Hippocampal formation (tissue), 2 donors: ENCODE measurements at regions not wholly inside any gene's neighbourhood (a gene's known extent, or its start where the extent isn't known, plus 50 kb on each side); places are given as distances from the start of the nearest gene placed in this dataset.
A peak's percentile ranks its signal among the peaks of the same experiment; 100 is the strongest.
"Not testable (repeated sequence)": the region's sequence is repeated elsewhere in the genome, so short reads cannot be mapped to it uniquely, and the experiment has no call there.

Source experiments
- DNase-seq, 2 donors: peaks; one replicate each; lab custom pipeline; 2025; lab: John Stamatoyannopoulos, UW

DNA sequence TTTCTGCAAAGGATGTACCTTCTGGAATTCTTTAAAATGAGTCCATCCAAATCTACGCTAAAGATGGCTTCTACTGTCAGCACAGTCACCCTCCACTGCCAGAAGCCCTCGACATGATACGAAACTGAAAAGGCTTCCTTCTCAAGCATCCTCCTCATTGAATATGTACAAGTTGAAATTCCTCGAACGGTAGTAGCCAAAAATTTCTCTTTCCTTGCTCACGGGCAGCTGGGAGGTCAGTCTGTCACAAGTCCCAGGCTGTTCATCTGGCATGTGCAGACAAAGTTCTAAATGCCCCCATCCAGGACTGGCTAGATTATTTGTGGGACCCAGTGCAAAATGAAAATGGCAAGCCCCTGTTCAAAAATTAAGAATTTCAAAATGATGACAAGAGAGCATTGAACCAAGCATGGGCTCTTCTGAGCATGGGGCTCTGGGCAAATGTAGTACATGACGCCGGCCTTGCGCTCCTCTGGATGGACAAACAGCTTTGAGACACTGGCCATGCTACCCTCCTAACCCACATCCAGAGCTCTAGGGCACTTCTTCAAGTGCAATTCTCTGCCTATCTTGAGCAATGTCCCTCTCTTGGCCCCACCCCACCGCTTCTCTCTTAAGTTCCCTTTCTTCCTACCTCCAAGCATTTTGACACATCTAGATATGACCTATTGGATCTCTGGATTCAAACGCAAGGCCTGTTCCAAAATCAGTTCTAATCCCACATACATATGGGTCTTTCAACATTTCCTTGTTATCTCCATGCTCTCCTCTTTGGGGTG is 78.9 kb upstream of the FLT1 start:
- DNase-seq, result no peak

DNA sequence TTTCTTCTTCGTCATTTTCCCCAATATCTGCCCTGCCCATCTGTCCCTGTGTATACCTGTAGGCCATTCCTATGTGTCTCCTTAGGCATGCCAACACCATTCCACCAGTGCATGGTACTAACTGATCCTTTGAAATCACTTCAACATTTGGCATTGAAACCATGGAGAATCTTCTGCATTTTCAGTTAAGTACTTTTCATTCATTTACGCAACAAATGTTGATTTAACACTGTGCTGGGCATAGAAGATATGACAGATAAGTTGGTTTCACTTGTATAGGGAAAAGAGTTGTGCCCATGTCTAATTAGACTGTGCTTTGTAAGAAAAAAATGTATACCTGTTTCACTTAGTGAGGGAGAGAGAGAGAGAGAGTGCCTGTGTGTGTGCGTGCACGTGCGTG is 77.9 kb upstream of the FLT1 start:
- DNase-seq, result no peak

DNA sequence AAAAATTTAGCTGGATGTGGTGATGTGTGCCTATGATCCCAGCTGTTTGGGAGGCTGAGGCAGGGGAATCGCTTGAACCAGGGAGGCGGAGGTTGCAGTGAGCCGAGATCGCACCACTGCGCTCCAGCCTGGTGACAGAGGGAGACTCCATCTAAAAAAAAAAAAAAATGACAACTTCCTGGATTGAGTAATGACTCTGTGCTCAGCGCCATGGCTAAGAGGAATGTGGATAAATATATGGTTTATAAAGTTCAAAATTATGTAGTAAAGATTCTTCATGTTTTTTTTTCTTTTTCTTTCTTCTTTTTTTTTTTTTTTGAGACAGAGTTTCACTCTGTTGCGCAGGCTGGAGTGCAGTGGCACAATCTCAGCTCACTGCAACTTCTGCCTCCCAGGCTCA is 75.4 kb upstream of the FLT1 start:
- not testable (repeated sequence) for DNase-seq

DNA sequence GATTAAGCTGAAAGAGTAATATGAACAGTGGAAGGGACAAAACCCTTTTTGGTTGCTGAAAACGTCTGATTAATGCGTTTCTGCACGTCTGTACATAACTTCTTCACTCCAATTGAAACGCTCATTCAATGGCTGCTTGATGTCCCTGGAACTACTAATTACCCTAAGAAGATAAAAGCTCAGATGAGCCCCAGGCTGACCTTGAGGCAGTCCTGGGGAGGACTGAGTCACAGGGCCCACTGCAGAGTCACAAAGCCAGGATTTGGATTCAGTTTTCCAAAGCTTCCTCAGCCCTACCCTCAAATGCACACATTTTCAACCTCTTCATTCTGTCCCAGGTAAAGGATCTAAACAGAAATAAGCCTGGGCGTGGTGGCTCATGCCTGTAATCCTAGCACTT is 75.0 kb upstream of the FLT1 start:
- DNase-seq, result no peak

GRCh38 chr13:28568286-28568685 is 73.4 kb upstream of the FLT1 start:
- DNase-seq, result peak; percentile 20 to 51

DNA sequence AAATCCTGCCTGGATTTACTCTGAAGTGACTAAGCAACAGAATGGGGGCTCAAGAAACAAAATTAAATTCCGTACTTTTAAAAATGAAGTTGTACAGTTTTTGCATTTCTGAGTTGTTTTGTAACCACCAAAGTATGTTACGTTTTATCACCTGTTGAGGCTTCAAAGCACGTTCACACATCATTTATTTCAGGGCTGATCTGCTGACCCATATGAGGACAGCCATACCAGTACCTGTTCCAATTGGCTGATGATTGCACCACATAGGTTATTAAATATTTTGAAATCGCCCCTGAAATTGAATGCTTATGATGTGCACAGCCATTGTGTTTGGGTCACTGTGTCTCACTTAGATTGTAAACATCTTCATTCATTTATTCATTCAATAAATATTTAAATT is 72.0 kb upstream of the FLT1 start:
- DNase-seq, result no peak

DNA sequence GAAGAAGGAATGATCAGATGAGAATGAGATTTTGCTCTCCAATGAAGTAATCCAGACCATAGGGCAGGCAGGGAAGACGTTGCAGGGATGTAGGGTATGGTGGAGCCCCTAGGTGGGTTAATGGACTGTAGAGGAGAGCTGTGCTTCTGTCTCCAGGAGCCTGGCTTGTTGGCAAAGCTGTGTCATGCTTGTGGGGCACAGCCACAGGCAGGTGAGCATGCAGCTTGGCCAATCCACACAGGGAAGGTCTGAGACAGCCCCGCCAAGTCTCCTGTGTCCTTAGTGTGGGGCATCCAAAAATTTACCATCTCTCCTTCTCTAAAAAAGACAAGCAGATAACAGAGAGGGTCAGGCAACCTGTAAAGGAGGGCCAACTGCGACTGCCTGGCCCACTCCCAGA is 71.4 kb upstream of the FLT1 start:
- DNase-seq, result no peak

GRCh38 chr13:28564030-28564429 is 69.1 kb upstream of the FLT1 start:
- DNase-seq, result no peak

DNA sequence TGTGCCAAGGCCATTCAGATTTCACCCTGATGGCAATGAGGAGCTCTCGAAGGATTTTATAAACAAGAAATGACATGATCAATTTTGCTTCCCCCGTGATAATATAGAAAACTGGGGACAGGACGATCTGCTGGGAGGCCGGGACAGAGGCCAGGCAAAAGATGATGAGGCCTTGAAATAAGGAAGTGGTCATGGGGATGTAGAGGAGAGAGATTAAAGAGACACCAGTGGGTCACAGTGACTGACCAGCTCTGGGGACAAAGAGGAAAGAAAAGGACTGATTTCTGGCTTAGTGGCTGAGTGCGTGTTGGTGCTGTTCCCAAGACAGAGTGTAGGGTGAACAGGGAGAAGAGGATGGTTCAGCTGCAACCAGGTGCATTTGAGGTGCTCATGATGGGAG is 68.7 kb upstream of the FLT1 start:
- no peak for DNase-seq

- DNase-seq, result no peak
These were observed 65.7 kb upstream of the FLT1 start for GRCh38 chr13:28560612-28561011.

DNA sequence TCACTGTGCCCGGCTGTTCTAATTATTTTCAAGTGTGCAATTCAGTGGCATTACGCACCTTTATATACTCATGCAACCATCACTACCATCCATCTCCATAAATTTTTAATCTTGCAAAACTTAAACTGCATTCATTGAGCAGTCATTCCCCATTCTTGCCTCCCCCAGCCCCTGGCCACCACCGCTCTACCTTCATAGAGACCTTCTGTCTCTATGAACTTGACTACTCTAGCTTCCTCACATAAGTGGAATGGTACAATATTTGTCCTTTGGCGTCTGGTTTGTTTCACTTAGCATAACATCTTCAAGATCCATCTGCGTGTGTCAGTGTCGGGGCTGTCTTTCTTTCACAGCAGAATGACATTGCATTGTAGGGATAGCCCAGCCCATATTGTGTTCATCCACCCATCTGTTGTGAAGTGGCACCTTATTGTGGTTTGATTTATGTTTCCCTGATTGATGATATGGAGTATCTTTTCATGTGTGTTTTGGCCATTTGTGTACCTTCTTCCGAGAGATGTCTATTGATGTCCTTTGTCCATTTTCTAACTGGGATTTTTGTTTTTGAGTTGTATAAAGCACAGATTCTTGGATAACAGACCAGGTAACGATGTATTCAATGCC is 64.8 kb upstream of the FLT1 start:
- DNase-seq, result no peak

DNA sequence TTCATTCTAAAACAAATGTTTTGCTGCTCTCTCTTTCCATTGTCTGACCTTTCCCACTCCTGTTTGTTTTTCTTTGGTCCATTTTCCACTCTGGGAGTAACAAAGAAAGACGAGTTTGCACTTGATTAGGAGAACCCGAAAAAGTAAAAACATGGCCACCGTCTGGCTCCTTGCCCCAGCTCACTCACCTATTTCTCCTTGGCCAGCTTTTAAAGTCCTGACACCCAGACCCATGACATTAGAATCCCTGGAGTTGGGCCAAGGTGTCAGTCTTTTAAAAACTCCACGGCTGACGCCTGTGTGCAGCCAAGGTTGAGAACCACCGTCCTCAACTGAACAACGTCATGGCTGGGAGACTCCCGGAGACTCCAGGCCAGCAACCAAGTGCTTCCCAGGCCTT is 63.6 kb upstream of the FLT1 start:
- no peak for DNase-seq

GRCh38 chr13:28557725-28558520 is 63.0 kb upstream of the FLT1 start:
- no peak for DNase-seq

DNA sequence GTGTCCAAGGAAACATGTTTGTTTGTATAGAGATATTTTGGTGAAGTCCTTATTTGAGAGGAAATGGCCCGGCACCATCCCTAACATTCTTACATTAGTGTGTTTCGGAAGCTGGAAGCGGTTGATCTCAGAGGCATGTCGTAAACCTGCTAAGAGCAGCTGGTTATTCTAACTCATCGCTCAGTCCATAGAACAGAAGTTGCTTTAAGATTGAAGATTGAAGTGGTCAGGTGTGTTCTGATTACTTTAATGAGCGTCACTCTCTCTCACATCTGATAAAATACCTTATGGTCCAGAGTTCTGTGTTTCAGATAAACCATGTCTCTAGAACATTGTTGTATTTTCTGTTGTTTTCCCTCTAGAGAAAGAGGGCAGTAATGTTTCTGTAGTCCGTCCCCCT is 60.2 kb upstream of the FLT1 start:
- DNase-seq, result no peak

- DNase-seq, result no peak
These were observed 59.0 kb upstream of the FLT1 start for GRCh38 chr13:28553971-28554370.

GRCh38 chr13:28552288-28552687 is 57.4 kb upstream of the FLT1 start:
- DNase-seq, result no peak

GRCh38 chr13:28551498-28551895 is 56.6 kb upstream of the FLT1 start:
- DNase-seq, result no peak

DNA sequence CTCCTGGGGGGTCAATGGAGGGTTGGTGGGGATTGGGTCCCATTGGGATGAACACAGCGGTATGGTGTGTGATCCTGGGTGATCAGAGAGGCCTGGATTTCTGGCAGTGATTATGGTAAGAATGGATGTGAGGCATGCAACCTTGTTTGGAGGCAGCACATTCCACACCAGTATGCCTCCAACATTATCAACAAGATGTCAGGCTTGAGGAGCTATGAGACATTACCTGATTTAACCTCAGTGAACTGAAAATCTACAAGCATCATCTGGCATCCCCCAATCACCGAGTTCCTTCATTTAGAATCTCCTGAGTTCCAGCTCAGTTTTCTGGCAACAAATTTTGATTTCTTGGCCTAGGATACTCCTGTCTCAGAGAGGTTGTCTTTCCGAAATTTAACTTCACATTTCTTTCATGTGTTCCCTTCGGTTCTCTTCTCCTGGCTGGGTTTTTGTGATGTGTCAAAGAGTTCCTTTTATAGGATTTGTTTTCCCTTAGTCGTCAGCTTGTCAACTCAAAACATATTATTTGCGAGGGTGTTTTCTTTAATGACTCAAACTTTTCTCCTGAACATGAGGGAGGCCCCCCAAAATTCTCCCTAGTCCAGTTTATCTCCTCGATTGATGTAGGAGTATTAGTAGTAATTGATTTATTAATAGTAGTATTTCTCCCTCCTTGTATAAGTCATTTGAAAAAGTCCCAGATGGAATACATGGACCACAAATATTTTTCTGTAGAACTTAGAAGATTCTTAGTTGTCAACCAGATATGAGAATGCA is 56.0 kb upstream of the FLT1 start:
- DNase-seq, result no peak

- no peak for DNase-seq
These were observed 55.2 kb upstream of the FLT1 start for GRCh38 chr13:28550091-28550490.

DNA sequence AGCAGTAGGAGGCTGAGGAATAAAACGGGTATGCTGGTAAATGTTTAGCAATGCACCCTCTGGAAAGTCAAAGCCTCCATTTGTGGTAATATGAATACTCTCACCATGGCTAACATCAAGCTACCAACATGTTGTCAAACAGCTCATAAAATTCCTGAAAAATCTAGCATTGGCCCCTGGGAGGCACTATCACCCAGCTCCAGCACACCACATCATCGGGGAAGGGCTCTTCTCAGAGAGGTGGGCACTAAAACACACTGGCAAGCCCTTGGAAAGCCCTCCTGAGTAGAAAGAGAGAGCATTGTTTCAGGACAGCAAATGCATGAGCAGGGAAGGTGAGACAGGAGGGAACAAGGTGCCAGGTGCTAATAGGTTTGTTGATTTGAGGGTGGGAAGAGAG is 53.9 kb upstream of the FLT1 start:
- no peak for DNase-seq

GRCh38 chr13:28548468-28548867 is 53.5 kb upstream of the FLT1 start:
- no peak for DNase-seq
